OCI-LY7 (cell line): ENCODE measurements at regions not wholly inside any gene's neighbourhood (a gene's known extent, or its start where the extent isn't known, plus 50 kb on each side); places are given as distances from the start of the nearest gene placed in this dataset.

Experiments
- CTCF ChIP-seq: fragments of 200-600 bp; sonication (generic); conservative IDR thresholded peaks from 2 replicates; pipeline ENCODE4 v1.5.1; 2014; ENCODE audit warnings: mild to moderate bottlenecking, antibody characterized with exemption, low read length, moderate library complexity, mixed read lengths
- EZH2phosphoT487 ChIP-seq: fragments of 200-600 bp; sonication (generic); IDR thresholded peaks from 2 replicates; pipeline ENCODE4 v1.6.1; 2018; ENCODE audit warnings: low read depth, borderline replicate concordance, mild to moderate bottlenecking, mixed run types, antibody characterized with exemption, low read length, moderate library complexity, mixed read lengths

DNA sequence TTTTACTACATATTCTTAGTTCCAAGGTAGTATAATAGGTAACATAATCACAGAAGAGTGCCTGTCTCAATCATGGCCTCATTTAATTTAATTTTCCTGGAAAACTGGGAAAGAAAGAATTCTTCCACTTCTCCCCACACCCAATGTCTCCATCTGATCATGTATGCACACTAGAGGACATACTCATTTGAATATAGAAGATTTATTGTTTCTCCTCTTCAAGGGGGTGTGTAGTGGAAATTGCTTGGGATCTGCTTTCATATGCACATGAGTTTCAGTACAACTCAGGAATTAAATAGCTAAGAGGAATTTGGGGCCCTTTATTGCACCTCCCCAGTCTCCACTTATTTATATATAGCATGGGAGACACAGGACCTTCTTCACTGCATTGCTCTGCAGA, 285.1 kb downstream of the SH3GL2 start:
- TF ChIP-seq EZH2phosphoT487: no peak
- no peak for TF ChIP-seq CTCF
